ENCODE measurements at regions not wholly inside any gene's neighbourhood (a gene's known extent, or its start where the extent isn't known, plus 50 kb on each side); places are given as distances from the start of the nearest gene placed in this dataset.

DNA sequence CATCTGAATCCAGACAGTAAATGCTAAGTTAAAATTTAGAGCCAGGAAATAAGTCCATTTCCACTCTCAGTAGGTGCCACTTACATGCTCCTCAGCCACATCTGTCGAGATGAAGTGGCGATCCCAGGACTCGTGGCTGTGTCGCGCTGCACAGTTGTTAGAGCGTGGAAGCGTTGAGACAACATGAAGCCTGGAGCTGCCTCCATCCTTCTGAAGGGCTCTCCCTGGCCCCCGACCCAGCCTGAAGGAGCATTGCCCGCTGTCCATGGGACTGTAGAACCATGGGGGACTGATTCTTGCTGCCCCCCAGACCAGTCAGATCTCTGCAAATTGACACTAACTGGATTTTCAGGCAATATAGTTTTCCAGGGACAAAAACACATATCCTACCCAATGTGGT lies 58.9 kb downstream of the IRX1 start:
- DNase-seq = no peak

DNA sequence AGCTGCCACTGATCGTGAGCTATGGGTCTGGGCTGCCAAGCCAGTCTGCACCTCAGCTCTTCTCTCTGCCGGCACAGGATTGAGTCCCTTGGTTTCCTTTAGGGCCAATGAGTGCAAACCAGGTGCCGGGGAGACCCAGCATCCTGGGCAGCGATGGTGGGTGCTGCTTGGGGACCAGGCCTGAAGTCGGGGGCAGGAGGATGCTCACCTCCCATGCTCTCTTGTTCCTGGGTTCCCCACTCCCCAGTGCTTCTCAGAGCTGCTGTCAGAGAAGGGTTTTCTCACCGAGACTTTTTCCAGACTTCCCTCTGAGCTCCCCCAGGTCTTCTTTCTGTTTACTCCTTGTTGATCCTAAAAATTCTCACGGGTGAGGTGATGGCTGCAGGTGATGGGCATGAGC lies 61.2 kb downstream of the IRX1 start:
- DNase-seq = no peak

DNA sequence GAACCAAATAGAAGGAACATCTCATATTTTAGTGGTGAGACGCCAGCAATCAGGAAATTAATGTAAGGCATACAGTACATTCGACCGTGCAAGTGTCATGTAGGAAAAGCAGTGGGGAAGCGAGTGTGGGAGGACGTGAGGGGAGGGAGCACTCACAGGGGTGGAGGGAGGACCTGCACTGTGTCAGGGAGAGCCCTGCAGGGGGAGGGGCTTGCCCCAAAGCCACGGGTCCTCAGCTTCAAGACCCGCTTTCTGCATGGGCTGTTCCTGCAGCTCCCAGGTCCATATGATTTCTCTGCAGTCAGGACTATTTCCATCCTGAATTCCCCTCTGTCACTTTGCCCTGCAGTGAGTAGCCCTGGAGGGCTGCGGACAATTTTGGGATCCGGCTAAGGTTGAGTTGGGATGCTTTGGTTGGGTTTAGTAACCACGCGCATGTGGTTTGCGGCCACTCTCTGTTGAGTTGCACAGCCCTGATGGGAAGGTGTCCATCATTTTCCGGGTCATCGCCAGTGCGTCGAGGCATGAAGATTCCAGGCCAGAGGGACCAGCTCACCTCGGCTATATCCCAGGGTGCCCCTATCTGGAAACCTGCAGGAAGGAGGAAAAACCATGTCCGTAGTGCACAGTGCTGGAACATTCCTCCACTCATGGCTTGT lies 61.9 kb downstream of the IRX1 start:
- no peak for DNase-seq

DNA sequence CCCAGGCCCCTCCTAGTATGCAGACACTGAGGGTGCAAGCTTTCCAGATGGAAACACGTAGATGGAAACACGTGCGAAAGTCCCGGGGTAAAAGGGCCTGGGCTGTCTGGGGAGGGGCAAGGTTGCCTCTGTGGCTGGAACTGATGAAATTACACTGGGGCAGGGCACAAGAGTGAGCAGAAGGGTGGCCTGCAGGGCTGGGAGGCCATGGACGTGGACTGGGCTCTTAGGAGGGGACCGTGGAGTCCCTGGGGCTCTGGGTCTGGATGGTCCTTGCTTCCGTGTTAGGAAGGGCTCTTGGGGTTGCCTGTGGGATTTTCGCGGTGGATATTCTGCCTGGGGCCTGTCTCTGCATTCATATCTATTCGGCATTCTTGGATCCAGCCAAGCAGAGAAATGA lies 63.3 kb downstream of the IRX1 start:
- no peak for DNase-seq

- no peak for DNase-seq
These were observed 64.3 kb downstream of the IRX1 start for GRCh38 chr5:3659907-3660306.

- no peak for DNase-seq
These were observed 65.0 kb downstream of the IRX1 start for GRCh38 chr5:3660630-3661029.

DNA sequence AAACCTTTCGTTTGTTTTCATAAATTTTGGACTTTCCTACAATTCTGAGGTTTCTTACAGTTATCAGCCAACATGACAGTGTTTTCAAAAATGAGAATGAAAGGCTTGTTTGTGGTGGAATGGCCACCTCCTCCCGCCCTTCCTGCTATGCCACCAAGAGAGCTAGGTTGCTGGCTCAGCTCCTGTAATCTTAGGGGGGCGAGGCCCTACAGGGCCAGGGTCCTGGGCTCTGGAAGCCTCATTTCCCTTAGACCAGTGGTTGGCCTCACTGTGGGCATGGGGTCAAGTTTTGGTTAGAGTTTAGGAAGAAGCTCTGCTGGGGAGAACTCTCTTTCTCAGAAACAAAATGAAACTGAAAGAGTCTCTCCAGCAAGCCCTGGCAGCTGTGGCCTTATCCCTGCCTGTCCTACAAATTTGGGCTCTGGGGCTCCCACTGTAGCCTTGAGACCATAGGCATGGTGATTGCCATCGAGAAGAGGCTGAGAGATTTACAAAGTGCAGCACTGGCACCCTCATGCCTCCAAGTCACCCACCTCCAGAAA lies 66.2 kb downstream of the IRX1 start:
- DNase-seq = no peak

GRCh38 chr5:3662344-3662743 lies 66.7 kb downstream of the IRX1 start:
- DNase-seq = no peak

DNA sequence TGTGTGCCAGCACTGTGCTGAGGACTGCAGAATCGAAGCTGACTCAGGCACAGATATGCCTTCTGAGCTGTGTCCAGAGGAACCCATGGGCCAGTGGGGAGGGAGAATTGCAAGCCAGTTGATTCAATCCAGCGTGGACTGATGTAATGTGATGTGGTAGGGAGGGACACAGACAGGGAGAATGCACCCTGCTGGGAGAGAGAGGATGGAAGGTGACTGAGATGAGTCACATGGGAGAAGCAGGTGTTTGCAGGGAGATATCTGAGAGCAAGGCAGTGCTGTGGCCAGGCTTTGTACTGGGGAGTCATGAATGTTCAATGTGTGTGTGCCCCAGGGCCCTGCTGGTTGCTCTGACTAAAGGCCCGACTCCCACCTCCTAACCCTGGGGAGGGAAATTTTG lies 75.7 kb downstream of the IRX1 start:
- no peak for DNase-seq

GRCh38 chr5:3678801-3679200 lies 83.2 kb downstream of the IRX1 start:
- DNase-seq = no peak

GRCh38 chr5:3680821-3681220 lies 85.2 kb downstream of the IRX1 start:
- no peak for DNase-seq

DNA sequence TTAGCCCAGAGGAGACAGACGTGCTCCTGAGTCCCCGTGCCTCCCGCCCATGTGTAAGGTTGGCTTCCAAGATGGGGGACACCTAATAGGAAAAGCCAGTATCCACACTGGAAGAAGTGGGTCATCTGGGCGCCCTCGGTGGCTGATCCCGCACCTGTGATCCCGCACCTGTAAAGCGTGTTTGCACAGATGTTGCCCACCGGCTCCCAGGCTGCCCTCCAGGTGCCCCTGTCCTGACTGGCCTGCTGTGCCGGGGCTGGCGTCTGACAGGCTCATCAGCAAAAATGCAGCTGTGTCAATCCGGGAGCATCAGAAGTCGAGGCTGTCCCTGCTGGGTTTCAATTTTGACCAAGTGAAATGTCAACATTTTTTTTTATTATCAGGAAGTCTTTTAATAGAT lies 88.5 kb downstream of the IRX1 start:
- DNase-seq = no peak

DNA sequence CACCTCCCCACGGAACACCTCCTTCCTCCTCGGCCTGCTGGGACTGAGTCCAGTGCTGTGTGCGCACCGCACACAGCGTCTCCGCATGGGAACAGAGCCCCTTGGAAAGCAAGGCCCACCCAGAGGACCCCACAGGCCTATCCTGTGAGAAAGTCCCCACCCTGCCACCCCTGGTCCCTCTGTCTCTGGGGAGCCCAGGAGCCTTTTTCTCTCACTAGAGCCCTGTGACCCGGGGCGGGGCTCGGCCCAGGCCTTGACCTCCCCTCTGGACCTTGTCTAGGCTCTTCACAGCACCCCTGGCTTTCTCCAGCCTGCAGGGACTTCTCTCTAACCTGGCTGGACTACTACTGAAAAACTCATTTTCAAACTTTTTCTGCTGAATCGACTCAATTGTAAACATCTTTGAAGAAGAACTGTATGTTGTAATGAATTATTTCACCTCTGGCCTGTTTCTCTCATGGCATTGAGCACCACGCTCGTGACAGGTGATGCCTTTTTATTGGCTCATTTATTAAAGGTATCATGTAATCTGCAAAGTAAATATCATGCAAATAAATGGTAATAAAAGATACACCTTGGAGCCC lies 89.2 kb downstream of the IRX1 start:
- no peak for DNase-seq

DNA sequence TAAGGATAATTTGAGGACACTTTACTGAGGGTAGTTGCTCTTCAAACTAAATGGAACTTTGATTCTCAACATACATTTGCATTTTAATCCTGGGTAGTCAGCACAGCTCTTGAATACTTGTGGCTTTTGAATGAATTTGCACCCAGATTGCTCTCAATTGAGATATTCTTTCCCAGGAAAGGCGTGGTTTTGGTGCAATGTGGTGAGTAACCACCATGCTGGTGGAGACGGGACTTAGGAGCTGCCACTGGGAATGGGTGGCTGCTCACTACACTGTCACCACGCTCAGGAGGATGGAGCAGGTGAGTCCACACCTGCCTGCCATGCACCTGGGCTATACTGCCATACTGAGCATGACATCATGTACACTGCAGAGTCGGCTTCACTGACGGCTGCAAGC lies 99.2 kb downstream of the IRX1 start:
- no peak for DNase-seq

- DNase-seq = no peak
These were observed 100.2 kb downstream of the IRX1 start for GRCh38 chr5:3695818-3696217.

DNA sequence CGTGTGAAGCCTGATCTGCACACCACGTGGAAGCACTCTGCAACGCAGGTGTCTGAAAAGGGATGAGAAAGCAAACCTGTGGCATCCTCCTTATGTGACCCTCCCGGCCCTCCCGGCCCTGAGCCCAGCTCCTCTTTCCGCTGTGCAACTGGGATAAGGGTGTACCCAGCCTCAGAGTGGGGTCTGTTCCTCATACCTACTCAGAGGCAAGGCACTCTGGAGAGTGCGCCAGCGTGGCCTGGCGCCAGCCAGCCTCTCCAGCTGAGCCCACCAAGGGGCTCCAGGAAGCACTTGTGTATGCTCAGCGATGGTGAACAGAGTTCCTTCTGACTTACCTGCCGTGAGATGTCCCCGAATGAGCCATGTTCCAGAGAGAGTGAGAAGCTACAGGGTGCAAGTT lies 102.8 kb downstream of the IRX1 start:
- no peak for DNase-seq

DNA sequence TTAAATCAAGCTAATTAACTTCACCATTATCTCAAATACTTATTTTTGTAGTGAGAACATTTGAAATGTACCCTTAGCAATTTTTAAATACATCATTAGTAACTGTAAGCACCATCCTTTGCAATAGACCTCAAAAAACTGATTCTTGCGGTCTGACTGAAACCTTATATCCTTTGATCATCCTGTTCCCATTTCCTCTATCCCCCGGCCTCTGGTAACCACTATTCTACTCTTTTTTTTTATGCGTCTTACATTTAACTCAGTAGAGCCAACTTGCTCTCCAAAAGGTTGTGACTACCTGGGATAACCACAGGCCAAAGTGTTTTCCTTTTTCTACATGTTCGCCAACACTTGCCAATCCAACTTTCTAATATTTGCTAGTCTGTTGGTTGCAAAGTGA lies 106.1 kb downstream of the IRX1 start:
- DNase-seq = no peak

GRCh38 chr5:3704661-3705060 lies 109.0 kb downstream of the IRX1 start:
- no peak for DNase-seq

GRCh38 chr5:3709068-3709716 lies 113.6 kb downstream of the IRX1 start:
- DNase-seq = no peak

GRCh38 chr5:3709717-3710348 lies 114.2 kb downstream of the IRX1 start:
- no peak for DNase-seq

GRCh38 chr5:3715062-3715461 lies 119.4 kb downstream of the IRX1 start:
- DNase-seq = no peak

- DNase-seq = no peak
These were observed 134.0 kb downstream of the IRX1 start for GRCh38 chr5:3729631-3730030.

DNA sequence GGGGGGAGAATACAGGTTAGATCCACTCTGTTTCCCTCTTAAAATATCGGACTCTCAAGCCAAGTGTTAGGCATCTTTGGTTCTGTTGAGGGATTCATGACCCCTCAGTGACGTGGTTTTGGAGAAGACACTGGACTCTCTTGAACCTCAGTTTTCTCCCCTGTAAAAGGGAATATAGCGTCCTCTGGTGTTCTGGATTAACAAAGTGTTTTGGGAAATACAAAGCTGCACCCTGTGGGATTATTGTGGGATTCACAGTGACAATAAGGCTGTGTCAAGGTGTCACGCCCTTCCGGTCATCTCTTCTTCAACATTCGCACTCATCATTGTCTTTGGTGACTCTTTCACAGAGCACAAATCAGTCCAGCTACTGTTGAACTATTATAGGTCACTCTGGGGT lies 139.0 kb downstream of the IRX1 start:
- no peak for DNase-seq

- DNase-seq = no peak
These were observed 140.8 kb downstream of the IRX1 start for GRCh38 chr5:3736466-3736865.
